ENCODE measurements at regions not wholly inside any gene's neighbourhood (a gene's known extent, or its start where the extent isn't known, plus 50 kb on each side); places are given as distances from the start of the nearest gene placed in this dataset.
"Not testable (repeated sequence)": the region's sequence is repeated elsewhere in the genome, so short reads cannot be mapped to it uniquely, and the experiment has no call there.

- Histone ChIP-seq H3K4me1 (ENCODE audit: control insufficient read depth in 4 of 4, insufficient read depth in 4 of 4, low read length in 3 of 4) (no peaks in the 10 kb centered on the region), H3K27me3 (ENCODE audit: control insufficient read depth in 4 of 4, insufficient read depth in 4 of 4, low read length in 3 of 4) (no peaks in the 10 kb centered on the region), H3K4me3 (ENCODE audit: low read depth in 1 of 3, low read length in 3 of 3) (no peak overlapping the region), H3K27ac (ENCODE audit: low read depth in 1 of 2, low read length in 2 of 2) (no peak overlapping the region), H3K9ac (ENCODE audit: low read depth in 1 of 2, low read length in 2 of 2) (no peak overlapping the region), H3K36me3 (ENCODE audit: control insufficient read depth in 4 of 4, insufficient read depth in 3 of 4, low read depth in 1 of 4, low read length in 3 of 4) (no peaks in the 10 kb centered on the region), H3K9me3 (ENCODE audit: control insufficient read depth in 4 of 4, low read length in 3 of 4) (no peaks in the 10 kb centered on the region)
- TF ChIP-seq, protein P1, sequence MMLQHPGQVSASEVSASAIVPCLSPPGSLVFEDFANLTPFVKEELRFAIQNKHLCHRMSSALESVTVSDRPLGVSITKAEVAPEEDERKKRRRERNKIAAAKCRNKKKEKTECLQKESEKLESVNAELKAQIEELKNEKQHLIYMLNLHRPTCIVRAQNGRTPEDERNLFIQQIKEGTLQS (IDR thresholded peaks at IDR 0.05) = no peak
- no peak for TF ChIP-seq HNF4A (conservative IDR thresholded peaks at IDR 0.05)
- no peak for TF ChIP-seq JUND (IDR thresholded peaks at IDR 0.05)
- no peak for TF ChIP-seq REST (IDR thresholded peaks at IDR 0.05)
- TF ChIP-seq NR2F2 (IDR thresholded peaks at IDR 0.05) = no peak
- TF ChIP-seq CTCF (IDR thresholded peaks at IDR 0.05; ENCODE audit: low read depth, low read length, missing input control) = no peak
- DNase-seq (ENCODE audit: low spot score) = no peak
- 63% methylated on average over 3 of the region's 3 CpGs for WGBS
Measured at GRCh38 chr2:175842996-175843395, 159.1 kb downstream of the LNPK start.

DNA sequence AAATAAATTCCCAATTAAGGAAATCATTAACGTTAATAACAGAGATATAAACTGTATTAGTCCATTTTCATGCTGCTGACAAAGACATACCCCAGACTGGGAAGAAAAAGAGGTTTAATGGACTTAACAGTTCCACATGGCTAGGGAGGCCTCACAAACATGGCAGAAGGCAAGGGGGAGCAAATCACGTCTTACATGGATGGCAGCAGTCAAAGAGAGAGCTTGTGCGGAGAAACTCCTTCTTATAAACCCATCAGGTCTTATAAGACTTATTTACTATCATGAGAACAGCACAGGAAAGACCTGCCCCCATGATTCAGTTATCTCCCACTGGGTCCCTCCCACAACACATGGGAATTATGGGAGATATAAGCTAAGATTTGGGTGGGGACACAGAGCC, 161.3 kb downstream of the LNPK start:
- 71% methylated on average over 3 of the region's 3 CpGs for WGBS
- not testable (repeated sequence) for H3K27me3 ChIP-seq (ENCODE audit: control insufficient read depth in 4 of 4, insufficient read depth in 4 of 4, low read length in 3 of 4); H3K9me3 ChIP-seq (ENCODE audit: control insufficient read depth in 4 of 4, low read length in 3 of 4); H3K4me1 ChIP-seq (ENCODE audit: control insufficient read depth in 4 of 4, insufficient read depth in 4 of 4, low read length in 3 of 4); H3K9ac ChIP-seq (ENCODE audit: low read depth in 1 of 2, low read length in 2 of 2); H3K36me3 ChIP-seq (ENCODE audit: control insufficient read depth in 4 of 4, insufficient read depth in 3 of 4, low read depth in 1 of 4, low read length in 3 of 4); H3K27ac ChIP-seq (ENCODE audit: low read depth in 1 of 2, low read length in 2 of 2); H3K4me3 ChIP-seq (ENCODE audit: low read depth in 1 of 3, low read length in 3 of 3); DNase-seq (ENCODE audit: low spot score)

DNA sequence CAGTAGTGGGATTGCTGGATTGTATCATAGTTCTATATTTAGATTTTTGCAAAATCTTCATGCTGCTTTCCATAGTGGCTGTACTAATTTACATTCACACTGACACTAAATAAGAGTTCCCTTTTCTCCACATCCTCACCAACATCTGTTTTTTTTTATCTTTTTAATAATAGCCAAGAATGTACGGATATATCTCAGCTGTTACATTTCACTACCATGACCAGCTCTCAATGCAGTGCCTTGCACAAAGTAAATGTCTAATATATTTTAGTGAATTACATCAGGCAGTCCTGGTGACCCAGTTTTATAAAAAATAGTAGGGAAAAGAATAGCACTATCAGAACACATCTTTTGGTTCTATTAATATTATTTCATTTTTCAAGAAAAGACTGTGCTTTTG, 161.8 kb downstream of the LNPK start:
- no peak for DNase-seq (ENCODE audit: low spot score)
- 80% methylated on average over 1 of the region's 1 CpG for WGBS
- H3K27ac ChIP-seq (ENCODE audit: low read depth in 1 of 2, low read length in 2 of 2) = no peak overlapping the region

DNA sequence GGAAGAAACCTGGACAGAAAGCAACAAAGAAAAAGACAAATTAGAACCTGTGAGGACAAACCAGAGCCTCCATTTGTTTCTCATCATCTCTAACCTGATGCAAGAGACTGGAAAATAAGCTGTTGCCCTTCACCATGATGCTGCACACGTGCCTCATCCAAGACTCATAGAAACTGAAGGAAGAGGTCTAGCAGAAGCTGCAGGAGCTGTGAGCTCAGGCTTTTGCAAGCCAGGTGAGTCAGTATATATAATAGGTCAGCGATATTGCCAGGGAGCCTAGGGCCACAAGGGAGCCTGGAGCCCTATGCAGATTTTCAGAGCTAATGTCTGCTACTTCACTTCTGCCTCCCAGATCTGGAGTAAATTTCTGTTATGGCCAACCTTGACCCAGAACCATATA, 163.1 kb downstream of the LNPK start:
- no peak for TF ChIP-seq CTCF (IDR thresholded peaks at IDR 0.05; ENCODE audit: low read depth, low read length, missing input control)

More for the DNA sequence above, 161.8 kb downstream of the LNPK start:
- Histone ChIP-seq H3K9me3 (ENCODE audit: control insufficient read depth in 4 of 4, low read length in 3 of 4) (no peaks in the 10 kb centered on the region), H3K4me3 (ENCODE audit: low read depth in 1 of 3, low read length in 3 of 3) (no peak overlapping the region), H3K27me3 (ENCODE audit: control insufficient read depth in 4 of 4, insufficient read depth in 4 of 4, low read length in 3 of 4) (no peaks in the 10 kb centered on the region), H3K36me3 (ENCODE audit: control insufficient read depth in 4 of 4, insufficient read depth in 3 of 4, low read depth in 1 of 4, low read length in 3 of 4) (no peaks in the 10 kb centered on the region), H3K9ac (ENCODE audit: low read depth in 1 of 2, low read length in 2 of 2) (no peak overlapping the region), H3K4me1 (ENCODE audit: control insufficient read depth in 4 of 4, insufficient read depth in 4 of 4, low read length in 3 of 4) (no peaks in the 10 kb centered on the region)
- TF ChIP-seq GABPA (IDR thresholded peaks at IDR 0.05 in 1 of 2, conservative IDR thresholded peaks at IDR 0.05 in 1 of 2) = no peak

More for the DNA sequence above, 163.1 kb downstream of the LNPK start:
- H3K36me3 ChIP-seq (ENCODE audit: control insufficient read depth in 4 of 4, insufficient read depth in 3 of 4, low read depth in 1 of 4, low read length in 3 of 4) = no peaks in the 10 kb centered on the region
- H3K9ac ChIP-seq (ENCODE audit: low read depth in 1 of 2, low read length in 2 of 2) = no peak overlapping the region
- H3K4me3 ChIP-seq (ENCODE audit: low read depth in 1 of 3, low read length in 3 of 3) = no peak overlapping the region
- H3K27ac ChIP-seq (ENCODE audit: low read depth in 1 of 2, low read length in 2 of 2) = no peak overlapping the region
- no peaks in the 10 kb centered on the region for H3K4me1 ChIP-seq (ENCODE audit: control insufficient read depth in 4 of 4, insufficient read depth in 4 of 4, low read length in 3 of 4)
- 72% methylated on average over 2 of the region's 2 CpGs for WGBS
- no peaks in the 10 kb centered on the region for H3K27me3 ChIP-seq (ENCODE audit: control insufficient read depth in 4 of 4, insufficient read depth in 4 of 4, low read length in 3 of 4)
- H3K9me3 ChIP-seq (ENCODE audit: control insufficient read depth in 4 of 4, low read length in 3 of 4) = no peaks in the 10 kb centered on the region
- no peak for DNase-seq (ENCODE audit: low spot score)
